ENCODE measurements at regions not wholly inside any gene's neighbourhood (a gene's known extent, or its start where the extent isn't known, plus 50 kb on each side); places are given as distances from the start of the nearest gene placed in this dataset.
A peak's percentile ranks its signal among the peaks of the same experiment; 100 is the strongest.

- no peak for DNase-seq
These were observed 135.5 kb upstream of the JUN start for GRCh38 chr1:58919226-58919958.

- no peak for DNase-seq
These were observed 136.1 kb upstream of the JUN start for GRCh38 chr1:58919959-58920321.

GRCh38 chr1:58921342-58921741 lies 137.5 kb upstream of the JUN start:
- DNase-seq, result no peak

GRCh38 chr1:58921751-58922150 lies 137.9 kb upstream of the JUN start:
- no peak for DNase-seq

- DNase-seq, result peak; percentile 24
These were observed 138.6 kb upstream of the JUN start for GRCh38 chr1:58922302-58923089.

- no peak for DNase-seq
These were observed 139.2 kb upstream of the JUN start for GRCh38 chr1:58923090-58923470.

- no peak for DNase-seq
These were observed 140.2 kb upstream of the JUN start for GRCh38 chr1:58924016-58924565.

- no peak for DNase-seq
These were observed 141.0 kb upstream of the JUN start for GRCh38 chr1:58924821-58925220.

- DNase-seq, result no peak
These were observed 141.4 kb upstream of the JUN start for GRCh38 chr1:58925247-58925646.

GRCh38 chr1:58926152-58926551 lies 142.3 kb upstream of the JUN start:
- no peak for DNase-seq

GRCh38 chr1:58927041-58927721 lies 143.3 kb upstream of the JUN start:
- DNase-seq, result no peak

- no peak for DNase-seq
These were observed 143.9 kb upstream of the JUN start for GRCh38 chr1:58927722-58928085.

GRCh38 chr1:58928514-58928913 lies 144.7 kb upstream of the JUN start:
- no peak for DNase-seq

- no peak for DNase-seq
These were observed 146.0 kb upstream of the JUN start for GRCh38 chr1:58929671-58930325.

- no peak for DNase-seq
These were observed 147.2 kb upstream of the JUN start for GRCh38 chr1:58931024-58931423.

GRCh38 chr1:58931756-58932155 lies 147.9 kb upstream of the JUN start:
- DNase-seq, result no peak

- DNase-seq, result peak; percentile 79
These were observed 149.2 kb upstream of the JUN start for GRCh38 chr1:58932859-58933598.

- DNase-seq, result no peak
These were observed 149.7 kb upstream of the JUN start for GRCh38 chr1:58933599-58933926.

- DNase-seq, result no peak
These were observed 150.9 kb upstream of the JUN start for GRCh38 chr1:58934706-58935105.

GRCh38 chr1:58936973-58937372 lies 153.1 kb upstream of the JUN start:
- no peak for DNase-seq

- no peak for DNase-seq
These were observed 155.3 kb upstream of the JUN start for GRCh38 chr1:58939146-58939545.

- no peak for DNase-seq
These were observed 156.0 kb upstream of the JUN start for GRCh38 chr1:58939666-58940370.
